Spinal cord (tissue), 9 donors: ENCODE measurements at regions not wholly inside any gene's neighbourhood (a gene's known extent, or its start where the extent isn't known, plus 50 kb on each side); places are given as distances from the start of the nearest gene placed in this dataset.

Source experiments
- DNase-seq, 6 donors: peaks; one replicate each; pipeline versions ENCODE4 v3.0.0 to v3.0.0-alpha.2; 2013 to 2015; ENCODE audit warnings: low spot score in 6 of 6, low read depth in 4 of 6
- H3K27ac ChIP-seq: one replicate; pipeline ENCODE4 v1.5.1; 2013; ENCODE audit warnings: low read depth, low read length, control low read depth
- H3K27me3 ChIP-seq: one replicate; pipeline ENCODE4 v1.6.1; 2013; ENCODE audit warnings: low read length; ENCODE audit not compliant: control insufficient read depth, insufficient read depth
- H3K36me3 ChIP-seq: one replicate; pipeline ENCODE4 v1.6.1; 2013; ENCODE audit warnings: low read length; ENCODE audit not compliant: control insufficient read depth, insufficient read depth
- H3K4me1 ChIP-seq: one replicate; pipeline ENCODE4 v1.6.1; 2013; ENCODE audit warnings: low read length; ENCODE audit not compliant: control insufficient read depth, insufficient read depth
- H3K4me3 ChIP-seq: one replicate; pipeline ENCODE4 v1.5.1; 2013; ENCODE audit warnings: low read depth, low read length, control low read depth
- H3K9me3 ChIP-seq: one replicate; pipeline ENCODE4 v1.6.1; 2013; ENCODE audit warnings: low read length; ENCODE audit not compliant: control insufficient read depth, insufficient read depth
- WGBS: methylation state at CpG from one replicate; pipeline ENCODE4 v1.1.5; 2013; ENCODE audit warnings: missing lambda C conversion rate; ENCODE audit not compliant: insufficient coverage; 5-methylcytosine and 5-hydroxymethylcytosine counted together
- donor health status: healthy.

GRCh38 chr16:86112178-86112577, 213.2 kb downstream of the IRF8 start:
- H3K36me3 ChIP-seq, result no peaks in the 10 kb centered on the region
- 83% methylated on average over 1 of the region's 4 CpGs for WGBS
- DNase-seq, result no peak
- no peak overlapping the region for H3K27ac ChIP-seq
- no peaks in the 10 kb centered on the region for H3K27me3 ChIP-seq
- no peak overlapping the region for H3K4me3 ChIP-seq
- H3K9me3 ChIP-seq, result no peaks in the 10 kb centered on the region
- H3K4me1 ChIP-seq, result no peaks in the 10 kb centered on the region

- no peak for DNase-seq
- 82% methylated on average over 3 of the region's 5 CpGs for WGBS
- no peaks in the 10 kb centered on the region for H3K36me3 ChIP-seq
- H3K27ac ChIP-seq, result no peak overlapping the region
- no peaks in the 10 kb centered on the region for H3K9me3 ChIP-seq
- H3K4me3 ChIP-seq, result no peak overlapping the region
- H3K4me1 ChIP-seq, result peaks cover 8% of the 10 kb centered on the region
- peaks cover 7% of the 10 kb centered on the region for H3K27me3 ChIP-seq
These were observed 218.3 kb downstream of the IRF8 start for GRCh38 chr16:86117235-86117634.

- Histone ChIP-seq H3K4me1 (peaks cover 8% of the 10 kb centered on the region), H3K9me3 (no peaks in the 10 kb centered on the region), H3K4me3 (no peak overlapping the region), H3K27me3 (peaks cover 7% of the 10 kb centered on the region), H3K27ac (no peak overlapping the region), H3K36me3 (no peaks in the 10 kb centered on the region)
- peak in 1 of 6 donors; percentile 59 for DNase-seq
- WGBS, result 47% methylated on average over 16 of the region's 16 CpGs
These were observed 218.8 kb downstream of the IRF8 start for GRCh38 chr16:86117756-86118155.

GRCh38 chr16:86118467-86119307, 219.7 kb downstream of the IRF8 start:
- Histone ChIP-seq H3K9me3 (no peaks in the 10 kb centered on the region), H3K27ac (no peak overlapping the region), H3K4me3 (no peak overlapping the region), H3K36me3 (no peaks in the 10 kb centered on the region), H3K27me3 (peaks cover 7% of the 10 kb centered on the region), H3K4me1 (peaks cover 8% of the 10 kb centered on the region)
- 59% methylated on average over 6 of the region's 12 CpGs for WGBS
- DNase-seq, result peak in 1 of 6 donors; percentile 11

GRCh38 chr16:86120201-86121192, 221.5 kb downstream of the IRF8 start:
- Histone ChIP-seq H3K9me3 (no peaks in the 10 kb centered on the region), H3K36me3 (no peaks in the 10 kb centered on the region), H3K27me3 (peaks cover 7% of the 10 kb centered on the region), H3K27ac (no peak overlapping the region), H3K4me1 (peaks cover 8% of the 10 kb centered on the region), H3K4me3 (no peak overlapping the region)
- no peak for DNase-seq
- 78% methylated on average over 5 of the region's 8 CpGs for WGBS

GRCh38 chr16:86121374-86122010, 222.5 kb downstream of the IRF8 start:
- 49% methylated on average over 3 of the region's 3 CpGs for WGBS
- Histone ChIP-seq H3K27me3 (peaks cover 7% of the 10 kb centered on the region), H3K36me3 (no peaks in the 10 kb centered on the region)

GRCh38 chr16:86122681-86123342, 223.8 kb downstream of the IRF8 start:
- H3K4me1 ChIP-seq, result peaks cover 7% of the 10 kb centered on the region
- H3K4me3 ChIP-seq, result no peak overlapping the region
- H3K27ac ChIP-seq, result no peak overlapping the region
- peaks cover 5% of the 10 kb centered on the region for H3K27me3 ChIP-seq
- no peaks in the 10 kb centered on the region for H3K36me3 ChIP-seq
- 62% methylated on average over 13 of the region's 15 CpGs for WGBS
- H3K9me3 ChIP-seq, result no peaks in the 10 kb centered on the region
- DNase-seq, result no peak

More at GRCh38 chr16:86121374-86122010, 222.5 kb downstream of the IRF8 start:
- Histone ChIP-seq H3K4me3 (no peak overlapping the region), H3K27ac (no peak overlapping the region), H3K4me1 (peaks cover 8% of the 10 kb centered on the region), H3K9me3 (no peaks in the 10 kb centered on the region)
- DNase-seq, result no peak

- peaks cover 4% of the 10 kb centered on the region for H3K4me1 ChIP-seq
- H3K27me3 ChIP-seq, result peaks cover 7% of the 10 kb centered on the region
- WGBS, result 74% methylated on average over 4 of the region's 4 CpGs
- no peak for DNase-seq
- no peaks in the 10 kb centered on the region for H3K9me3 ChIP-seq
- no peaks in the 10 kb centered on the region for H3K36me3 ChIP-seq
- no peak overlapping the region for H3K27ac ChIP-seq
- no peak overlapping the region for H3K4me3 ChIP-seq
These were observed 225.4 kb downstream of the IRF8 start for GRCh38 chr16:86124321-86124720.

- Histone ChIP-seq H3K27me3 (peaks cover 2% of the 10 kb centered on the region), H3K4me3 (no peak overlapping the region), H3K4me1 (peaks cover 4% of the 10 kb centered on the region), H3K27ac (no peak overlapping the region), H3K9me3 (no peaks in the 10 kb centered on the region), H3K36me3 (no peaks in the 10 kb centered on the region)
- 75% methylated on average over 8 of the region's 12 CpGs for WGBS
- no peak for DNase-seq
These were observed 227.9 kb downstream of the IRF8 start for GRCh38 chr16:86126891-86127290.
